Chondrocyte (in vitro differentiated cells): ENCODE measurements at regions not wholly inside any gene's neighbourhood (a gene's known extent, or its start where the extent isn't known, plus 50 kb on each side); places are given as distances from the start of the nearest gene placed in this dataset.
"Not testable (repeated sequence)": the region's sequence is repeated elsewhere in the genome, so short reads cannot be mapped to it uniquely, and the experiment has no call there.

ENCODE experiments used
- DNase-seq: peaks from one replicate; pipeline ENCODE4 v3.0.0; 2021; ENCODE audit warnings: mixed read lengths, low spot score
- H3K27ac Mint-ChIP-seq: one replicate; pipeline ENCODE4 v1.8.0; 2021; ENCODE audit warnings: mild to moderate bottlenecking, moderate library complexity, mixed read lengths; ENCODE audit not compliant: unreplicated experiment
- H3K27me3 Mint-ChIP-seq: 2 replicates; pipeline ENCODE4 v1.8.0; 2021; ENCODE audit warnings: low read depth, mixed read lengths
- H3K36me3 Mint-ChIP-seq: 2 replicates; pipeline ENCODE4 v1.8.0; 2021; ENCODE audit warnings: low read depth, mixed read lengths
- H3K4me1 Mint-ChIP-seq: 2 replicates; pipeline ENCODE4 v1.8.0; 2021; ENCODE audit warnings: low read depth, mild to moderate bottlenecking, mixed read lengths
- H3K4me3 Mint-ChIP-seq: one replicate; pipeline ENCODE4 v1.8.0; 2021; ENCODE audit warnings: mild to moderate bottlenecking, moderate library complexity, mixed read lengths; ENCODE audit not compliant: unreplicated experiment
- H3K9me3 Mint-ChIP-seq: 2 replicates; pipeline ENCODE4 v1.8.0; 2021; ENCODE audit warnings: low read depth, mixed read lengths
- TF ChIP-seq, protein P1 (sequence below): fragments of 200-600 bp; sonication (generic); IDR thresholded peaks from 2 replicates; pipeline ENCODE4 v1.5.0; 2021; ENCODE audit warnings: antibody characterized with exemption, mild to moderate bottlenecking, moderate library complexity

DNA sequence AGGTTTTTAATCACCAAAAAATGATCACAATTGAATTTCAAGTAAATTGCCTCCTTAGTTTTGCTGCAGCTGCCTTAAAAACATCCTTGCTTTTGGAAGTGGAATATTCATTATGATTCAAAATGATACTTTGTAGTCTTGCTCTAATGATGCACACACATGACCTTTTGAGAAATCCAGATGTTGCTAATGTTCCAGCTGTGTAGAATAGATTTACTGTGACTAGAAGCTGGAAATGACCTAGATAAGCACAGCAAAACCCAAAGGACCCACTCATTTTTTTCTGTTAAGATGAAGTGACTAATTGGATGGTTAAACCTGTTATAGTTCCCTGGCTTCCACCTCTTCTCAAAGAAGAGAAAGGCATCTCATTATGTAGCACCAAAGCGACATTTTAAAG, 64.6 kb upstream of the RALGPS2 start:
- Mint-ChIP-seq H3K4me1 (no peaks in the 10 kb centered on the region), H3K36me3 (no peaks in the 10 kb centered on the region), H3K27ac (no peak overlapping the region), H3K9me3 (no peaks in the 10 kb centered on the region), H3K27me3 (no peaks in the 10 kb centered on the region), H3K4me3 (no peak overlapping the region)
- TF ChIP-seq, protein P1, sequence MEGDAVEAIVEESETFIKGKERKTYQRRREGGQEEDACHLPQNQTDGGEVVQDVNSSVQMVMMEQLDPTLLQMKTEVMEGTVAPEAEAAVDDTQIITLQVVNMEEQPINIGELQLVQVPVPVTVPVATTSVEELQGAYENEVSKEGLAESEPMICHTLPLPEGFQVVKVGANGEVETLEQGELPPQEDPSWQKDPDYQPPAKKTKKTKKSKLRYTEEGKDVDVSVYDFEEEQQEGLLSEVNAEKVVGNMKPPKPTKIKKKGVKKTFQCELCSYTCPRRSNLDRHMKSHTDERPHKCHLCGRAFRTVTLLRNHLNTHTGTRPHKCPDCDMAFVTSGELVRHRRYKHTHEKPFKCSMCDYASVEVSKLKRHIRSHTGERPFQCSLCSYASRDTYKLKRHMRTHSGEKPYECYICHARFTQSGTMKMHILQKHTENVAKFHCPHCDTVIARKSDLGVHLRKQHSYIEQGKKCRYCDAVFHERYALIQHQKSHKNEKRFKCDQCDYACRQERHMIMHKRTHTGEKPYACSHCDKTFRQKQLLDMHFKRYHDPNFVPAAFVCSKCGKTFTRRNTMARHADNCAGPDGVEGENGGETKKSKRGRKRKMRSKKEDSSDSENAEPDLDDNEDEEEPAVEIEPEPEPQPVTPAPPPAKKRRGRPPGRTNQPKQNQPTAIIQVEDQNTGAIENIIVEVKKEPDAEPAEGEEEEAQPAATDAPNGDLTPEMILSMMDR, result no peak
- no peak for DNase-seq

DNA sequence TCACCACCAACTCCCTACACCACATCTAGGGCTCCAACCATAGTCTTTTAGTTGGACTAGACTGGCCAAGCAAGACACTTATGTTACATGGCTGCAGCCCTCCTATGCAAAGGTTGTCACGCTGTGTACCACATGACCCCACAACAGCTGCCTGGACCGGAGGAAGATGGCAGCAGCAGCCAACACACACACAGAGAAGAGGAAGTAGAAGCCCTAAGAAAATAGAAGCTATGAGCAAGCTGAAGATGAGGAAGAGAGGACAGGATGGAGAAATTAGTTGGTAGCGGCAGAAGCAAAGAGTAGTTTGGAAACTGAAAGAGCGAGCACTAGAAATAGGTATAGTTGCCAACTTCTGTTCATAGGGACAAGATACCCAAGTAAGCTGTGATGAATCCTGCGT, 60.8 kb upstream of the RALGPS2 start:
- TF ChIP-seq, protein P1, result no peak
- Mint-ChIP-seq H3K36me3 (no peaks in the 10 kb centered on the region), H3K4me1 (no peaks in the 10 kb centered on the region), H3K27me3 (no peaks in the 10 kb centered on the region), H3K9me3 (no peaks in the 10 kb centered on the region), H3K4me3 (no peak overlapping the region), H3K27ac (no peak overlapping the region)
- no peak for DNase-seq

DNA sequence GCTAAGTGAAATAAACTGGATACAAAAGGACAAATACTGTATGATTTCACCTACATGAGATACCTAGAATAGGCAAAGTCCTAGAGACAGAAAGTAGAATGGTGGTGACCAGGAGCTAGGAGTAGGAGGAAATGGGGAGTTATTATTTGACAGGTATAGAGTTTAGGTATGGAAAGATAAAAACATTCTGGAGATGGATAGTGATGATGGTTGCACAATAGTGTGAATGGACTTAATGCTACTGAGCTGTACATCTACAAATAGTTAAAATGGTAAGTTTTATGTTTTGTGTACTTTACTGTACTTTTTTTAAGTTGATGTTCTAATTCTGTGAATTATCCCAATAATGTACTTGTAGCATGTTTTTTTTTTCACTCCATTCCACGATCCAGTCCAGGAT, 59.5 kb upstream of the RALGPS2 start:
- Mint-ChIP-seq H3K9me3 (no peaks in the 10 kb centered on the region), H3K4me3 (no peak overlapping the region), H3K36me3 (no peaks in the 10 kb centered on the region), H3K4me1 (no peaks in the 10 kb centered on the region), H3K27ac (no peak overlapping the region), H3K27me3 (no peaks in the 10 kb centered on the region)
- no peak for DNase-seq
- TF ChIP-seq, protein P1, result no peak

GRCh38 chr1:178666891-178667290, 58.2 kb upstream of the RALGPS2 start:
- H3K4me1 Mint-ChIP-seq, H3K27me3 Mint-ChIP-seq, H3K36me3 Mint-ChIP-seq, H3K4me3 Mint-ChIP-seq, H3K27ac Mint-ChIP-seq, H3K9me3 Mint-ChIP-seq, DNase-seq: not testable (repeated sequence)

DNA sequence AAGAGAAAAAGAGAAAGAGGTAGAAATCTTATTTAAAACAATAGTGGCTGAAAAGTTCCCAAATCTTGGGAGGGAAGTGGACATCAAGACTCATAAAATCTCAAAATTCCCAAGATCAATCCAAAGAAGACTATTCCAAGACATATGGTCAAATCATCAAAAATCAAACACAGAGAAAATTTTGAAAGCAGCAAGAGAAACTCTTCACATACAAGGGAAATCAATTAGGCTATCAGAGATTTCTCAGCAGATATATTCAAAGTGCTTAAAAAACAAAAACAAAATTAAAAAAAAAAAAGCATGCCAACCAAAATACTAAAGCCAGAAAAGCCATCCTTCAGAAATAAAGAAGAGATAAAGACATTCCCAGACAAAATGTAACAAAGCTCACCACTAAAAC, 52.6 kb upstream of the RALGPS2 start:
- Mint-ChIP-seq H3K4me3 (no peak overlapping the region), H3K27me3 (no peaks in the 10 kb centered on the region), H3K27ac (no peak overlapping the region), H3K36me3 (peaks cover 2% of the 10 kb centered on the region), H3K4me1 (no peaks in the 10 kb centered on the region), H3K9me3 (peaks cover 18% of the 10 kb centered on the region)
- TF ChIP-seq, protein P1, result no peak
- DNase-seq, result no peak

GRCh38 chr1:178674559-178674958, 50.5 kb upstream of the RALGPS2 start:
- H3K36me3 Mint-ChIP-seq, DNase-seq, H3K27ac Mint-ChIP-seq, H3K4me1 Mint-ChIP-seq, H3K4me3 Mint-ChIP-seq, H3K27me3 Mint-ChIP-seq: not testable (repeated sequence)
- H3K9me3 Mint-ChIP-seq, result peaks cover 21% of the 10 kb centered on the region
